IMR-90 (cell line): ENCODE measurements at regions not wholly inside any gene's neighbourhood (a gene's known extent, or its start where the extent isn't known, plus 50 kb on each side); places are given as distances from the start of the nearest gene placed in this dataset.
"Not testable (repeated sequence)": the region's sequence is repeated elsewhere in the genome, so short reads cannot be mapped to it uniquely, and the experiment has no call there.

Experiments used
- ATAC-seq: fragments of 200-7000 bp; cut with Tn5 transposase; 2 replicates; pipeline ENCODE4 v1.9.1; 2020; ENCODE audit warnings: low read depth, mild to moderate bottlenecking, moderate library complexity
- BruUV-seq: library from RNA; stranded (reverse); fragments of 400-500 nt; replicated peaks from 2 replicates; lab custom pipeline; 2021; lab: Mats Ljungman, UMichigan
- CTCF ChIA-PET: fragments of 300-600 bp; formaldehyde crosslinking; extraction: SDS; loops from one replicate; lab custom pipeline; 2021; ENCODE audit warnings: antibody characterized with exemption; lab: Yijun Ruan, JAX
- POLR2A ChIA-PET: fragments of 300-600 bp; sonication (Branson Sonifier 250); formaldehyde crosslinking; loops from one replicate; lab custom pipeline; 2022; ENCODE audit warnings: antibody characterized with exemption; ENCODE audit not compliant: unreplicated experiment; lab: Charles Lee
- DNase-seq: peaks from one replicate; pipeline ENCODE4 v3.0.0; 2013
- H2AFZ ChIP-seq: replicated peaks from 2 replicates; pipeline ENCODE3; 2013; ENCODE audit warnings: low read length, mild to moderate bottlenecking; ENCODE audit not compliant: poor library complexity
- H2AK5ac ChIP-seq: 2 replicates; pipeline ENCODE4 v1.6.1; 2013; ENCODE audit warnings: low read depth, low read length, inconsistent platforms
- H2AK9ac ChIP-seq: replicated peaks from 2 replicates; pipeline ENCODE3; 2013; ENCODE audit warnings: mild to moderate bottlenecking, low read depth, low read length, moderate library complexity; ENCODE audit not compliant: poor library complexity
- H2BK120ac ChIP-seq: 2 replicates; pipeline ENCODE4 v1.6.1; 2013; ENCODE audit warnings: low read depth, low read length, inconsistent platforms
- H2BK15ac ChIP-seq: 3 replicates; pipeline ENCODE4 v1.6.1; 2013; ENCODE audit warnings: low read depth, low read length, inconsistent platforms
- H2BK20ac ChIP-seq: 2 replicates; pipeline ENCODE4 v1.6.1; 2013; ENCODE audit warnings: low read depth, mild to moderate bottlenecking, inconsistent platforms, low read length, moderate library complexity
- H2BK5ac ChIP-seq: 2 replicates; pipeline ENCODE4 v1.6.1; 2013; ENCODE audit warnings: mild to moderate bottlenecking, low read depth, low read length, inconsistent platforms; ENCODE audit not compliant: poor library complexity, severe bottlenecking
- H3K14ac ChIP-seq: replicated peaks from 2 replicates; pipeline ENCODE4 v1.6.1; 2013; ENCODE audit warnings: low read depth, low read length, inconsistent platforms
- H3K18ac ChIP-seq: 2 replicates; pipeline ENCODE4 v1.6.1; 2013; ENCODE audit warnings: low read depth, low read length, control low read depth
- H3K23ac ChIP-seq: 2 replicates; pipeline ENCODE4 v1.6.1; 2013; ENCODE audit warnings: low read depth, low read length, inconsistent platforms
- H3K27ac ChIP-seq: 2 replicates; pipeline ENCODE4 v1.5.1; 2013; ENCODE audit warnings: mild to moderate bottlenecking, control low read depth, low read length; ENCODE audit not compliant: insufficient read depth
- H3K27me3 ChIP-seq: 2 replicates; pipeline ENCODE4 v1.6.1; 2013; ENCODE audit warnings: low read length; ENCODE audit not compliant: control insufficient read depth, insufficient read depth
- H3K36me3 ChIP-seq: 2 replicates; pipeline ENCODE4 v1.6.1; 2013; ENCODE audit warnings: low read length, mixed read lengths; ENCODE audit not compliant: control insufficient read depth, insufficient read depth
- H3K4ac ChIP-seq: 2 replicates; pipeline ENCODE4 v1.6.1; 2013; ENCODE audit warnings: low read depth, low read length, inconsistent platforms
- H3K4me1 ChIP-seq: 2 replicates; pipeline ENCODE4 v1.6.1; 2013; ENCODE audit warnings: low read length, mixed read lengths; ENCODE audit not compliant: control insufficient read depth, insufficient read depth
- H3K4me2 ChIP-seq: 2 replicates; pipeline ENCODE4 v1.6.1; 2013; ENCODE audit warnings: low read depth, mild to moderate bottlenecking, control low read depth, low read length, moderate library complexity
- H3K4me3 ChIP-seq: 2 replicates; pipeline ENCODE4 v1.5.1; 2013; ENCODE audit warnings: low read depth, mild to moderate bottlenecking, control low read depth, low read length, moderate library complexity; ENCODE audit not compliant: insufficient read depth
- H3K56ac ChIP-seq: 2 replicates; pipeline ENCODE4 v1.6.1; 2013; ENCODE audit warnings: low read length, inconsistent platforms; ENCODE audit not compliant: insufficient read depth; ENCODE audit errors: extremely low read depth
- H3K79me1 ChIP-seq, 2 experiments: 2 replicates each; pipeline ENCODE4 v1.6.1; 2013; ENCODE audit warnings: low read length in 2 of 2, inconsistent platforms in 1 of 2, low read depth in 1 of 2
- H3K9ac ChIP-seq: 2 replicates; pipeline ENCODE4 v1.6.1; 2013; ENCODE audit warnings: low read depth, low read length, control low read depth
- H3K9me1 ChIP-seq: 2 replicates; pipeline ENCODE4 v1.6.1; 2013; ENCODE audit warnings: low read length, inconsistent platforms; ENCODE audit not compliant: insufficient read depth
- H3K9me3 ChIP-seq: 2 replicates; pipeline ENCODE4 v1.6.1; 2013; ENCODE audit warnings: low read length; ENCODE audit not compliant: control insufficient read depth, insufficient read depth
- H4K20me1 ChIP-seq: 2 replicates; pipeline ENCODE4 v1.6.1; 2013; ENCODE audit warnings: low read length, inconsistent platforms; ENCODE audit not compliant: insufficient read depth
- H4K5ac ChIP-seq: 2 replicates; pipeline ENCODE4 v1.6.1; 2013; ENCODE audit warnings: mild to moderate bottlenecking, low read depth, low read length, control low read depth
- H4K8ac ChIP-seq, 2 experiments: 2 replicates each; pipeline ENCODE4 v1.6.1; 2013; ENCODE audit warnings: low read depth in 2 of 2, low read length in 2 of 2, control low read depth in 1 of 2, inconsistent platforms in 1 of 2
- H4K91ac ChIP-seq: 2 replicates; pipeline ENCODE4 v1.6.1; 2013; ENCODE audit warnings: low read depth, low read length, inconsistent platforms; ENCODE audit not compliant: insufficient read depth
- WGBS, 2 experiments: methylation state at CpG; one replicate each; pipeline versions ENCODE4 v1.1.5 to v1.1.7; 2013; ENCODE audit warnings: missing lambda C conversion rate in 2 of 2; ENCODE audit not compliant: insufficient read length in 1 of 2; ENCODE audit errors: extremely low coverage in 2 of 2; 5-methylcytosine and 5-hydroxymethylcytosine counted together
- dilution Hi-C: fragments of 300-500 bp; cut with HindIII; formaldehyde crosslinking; loops from one replicate; pipeline ENCODE4 v1.14.3; 2018; ENCODE audit warnings: low sequenced_read_pairs; ENCODE audit not compliant: unreplicated experiment
- in situ Hi-C: fragments of 300-500 bp; cut with MboI; formaldehyde crosslinking; loops from 3 replicates; pipeline ENCODE4 v1.14.3; 2019; ENCODE audit warnings: low sequenced_read_pairs, inconsistent platforms, mixed read lengths
- intact Hi-C: fragments of 100-400 bp; cut with micrococcal nuclease; formaldehyde crosslinking; loops from 2 replicates; pipeline ENCODE4 v1.10.0; 2022

DNA sequence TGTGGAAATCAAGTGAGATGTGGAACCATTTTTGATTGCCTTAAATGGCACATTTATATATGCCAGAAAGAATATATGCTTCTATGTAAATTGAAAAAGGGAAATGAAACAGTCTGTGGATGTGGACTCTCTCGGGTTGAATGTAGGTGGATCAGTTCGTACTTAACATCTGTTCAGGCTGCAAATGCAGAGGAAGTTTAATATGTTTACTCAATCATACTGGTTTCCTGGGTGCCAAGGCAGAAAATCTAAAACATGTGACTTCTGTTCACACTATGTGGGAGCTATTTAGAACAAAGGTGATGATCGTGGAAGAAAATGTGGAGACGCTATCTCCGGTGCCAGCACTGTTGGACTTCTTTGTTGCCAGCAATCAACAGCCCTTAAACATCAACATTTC lies 1809.9 kb downstream of the ARAP2 start:
- BruUV-seq, H3K9me3 ChIP-seq, H3K23ac ChIP-seq, H3K4me2 ChIP-seq, H2AK5ac ChIP-seq, H3K14ac ChIP-seq, ATAC-seq, H4K8ac ChIP-seq, H3K18ac ChIP-seq, CTCF ChIA-PET, H3K79me1 ChIP-seq, in situ Hi-C loops, H3K56ac ChIP-seq, H2AFZ ChIP-seq, H4K5ac ChIP-seq, H2BK20ac ChIP-seq, H3K36me3 ChIP-seq, H4K20me1 ChIP-seq, H3K4me3 ChIP-seq, H4K91ac ChIP-seq, H3K27me3 ChIP-seq, H3K27ac ChIP-seq, intact Hi-C loops, H3K9me1 ChIP-seq, H3K4me1 ChIP-seq, H2AK9ac ChIP-seq, POLR2A ChIA-PET, H3K4ac ChIP-seq, H2BK120ac ChIP-seq, DNase-seq, dilution Hi-C loops, H2BK5ac ChIP-seq, H2BK15ac ChIP-seq, H3K9ac ChIP-seq: not testable (repeated sequence)
- WGBS, 2 experiments: 86% methylated on average over 2 of the region's 5 CpGs; no CpG with 5 or more reads in 1 of the 2 experiments
